HS-27A (cell line): ENCODE measurements at regions not wholly inside any gene's neighbourhood (a gene's known extent, or its start where the extent isn't known, plus 50 kb on each side); places are given as distances from the start of the nearest gene placed in this dataset.
"Not testable (repeated sequence)": the region's sequence is repeated elsewhere in the genome, so short reads cannot be mapped to it uniquely, and the experiment has no call there.

ENCODE experiments used
- DNase-seq: peaks from one replicate; pipeline ENCODE4 v3.0.0-alpha.2; 2012; ENCODE audit warnings: low read depth, missing footprints

- no peak for DNase-seq
These were observed 352.5 kb downstream of the KCNJ2 start for GRCh38 chr17:70521821-70522256.

DNA sequence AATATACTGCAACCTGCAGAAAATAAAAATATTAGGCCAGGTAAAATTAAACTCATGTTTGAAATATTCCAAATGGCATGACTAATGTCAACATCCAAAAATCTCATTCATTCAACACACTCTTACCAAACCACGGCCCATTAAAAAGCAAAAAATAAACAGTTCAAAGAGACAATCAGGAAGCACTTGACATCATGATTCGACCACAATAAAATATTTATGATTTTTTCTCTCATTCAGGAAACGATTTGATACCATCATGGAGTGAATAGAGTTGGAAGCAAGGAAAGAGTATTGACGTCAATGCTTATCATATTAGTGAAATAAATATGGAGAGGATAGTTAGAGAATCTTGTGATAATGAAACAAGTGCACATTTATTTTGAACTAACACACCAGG lies 354.1 kb downstream of the KCNJ2 start:
- DNase-seq: no peak

DNA sequence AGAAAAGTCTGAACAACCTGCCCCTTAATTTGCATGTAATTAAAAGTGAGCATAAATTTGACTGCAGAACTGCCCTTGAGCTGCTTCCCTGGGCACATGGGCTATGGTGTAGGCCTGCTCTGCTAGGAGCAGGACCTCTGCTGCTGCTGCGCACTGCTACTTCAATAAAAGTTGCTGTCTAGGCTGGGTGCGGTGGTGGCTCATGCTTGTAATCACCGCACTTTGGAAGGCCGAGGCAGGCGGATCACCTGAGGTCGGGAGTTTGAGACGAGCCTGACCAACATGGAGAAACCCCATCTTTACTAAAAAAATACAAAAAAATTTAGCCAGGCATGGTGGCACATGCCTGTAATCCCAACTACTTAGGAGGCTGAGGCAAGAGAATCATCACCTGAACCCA lies 355.7 kb downstream of the KCNJ2 start:
- DNase-seq: not testable (repeated sequence)

- no peak for DNase-seq
These were observed 356.6 kb downstream of the KCNJ2 start for GRCh38 chr17:70525961-70526360.

DNA sequence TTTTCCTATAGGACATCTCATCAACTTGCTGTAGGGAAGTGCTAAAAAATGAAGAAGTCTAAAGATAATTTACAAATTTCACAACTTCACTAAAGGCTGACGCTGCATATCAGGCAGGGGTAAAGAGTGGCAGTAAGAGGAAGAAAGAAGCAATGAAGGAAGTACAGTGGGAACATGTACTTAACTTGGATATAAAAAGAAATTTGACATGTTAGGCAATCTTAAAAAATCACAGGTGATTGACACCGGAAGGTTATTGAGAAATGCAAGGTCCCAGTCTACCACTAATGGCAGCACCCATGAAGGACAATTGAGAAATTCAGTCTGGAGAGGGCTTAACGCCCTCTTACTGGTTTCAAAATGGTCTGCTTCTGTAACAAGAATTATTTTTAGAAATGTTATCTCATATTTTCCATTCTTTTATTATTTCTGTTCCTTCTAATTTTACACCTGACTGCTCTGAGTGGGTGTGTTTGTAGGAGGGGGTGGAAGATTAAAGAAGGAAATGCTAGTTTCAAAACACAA lies 358.1 kb downstream of the KCNJ2 start:
- no peak for DNase-seq

DNA sequence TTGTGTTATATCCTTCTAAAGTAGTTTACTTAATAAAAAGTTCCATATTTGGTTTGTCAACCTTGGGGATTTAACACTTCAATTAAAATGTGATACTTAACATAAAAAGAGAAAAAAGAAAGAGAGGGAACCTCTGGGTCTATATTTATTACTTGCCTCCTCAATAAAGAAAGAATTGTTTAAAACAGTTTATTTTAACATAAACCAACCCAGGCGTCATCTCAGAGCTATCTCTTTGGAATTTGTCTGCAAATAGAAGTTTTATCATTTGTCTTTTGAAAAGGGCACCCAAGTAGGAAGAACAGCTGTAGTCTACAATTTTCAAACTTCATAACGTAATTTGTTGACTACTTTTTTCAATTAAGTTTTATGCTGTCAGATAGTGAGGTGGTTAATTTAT lies 364.1 kb downstream of the KCNJ2 start:
- DNase-seq: no peak

GRCh38 chr17:70535986-70536385 lies 366.7 kb downstream of the KCNJ2 start:
- DNase-seq: no peak

DNA sequence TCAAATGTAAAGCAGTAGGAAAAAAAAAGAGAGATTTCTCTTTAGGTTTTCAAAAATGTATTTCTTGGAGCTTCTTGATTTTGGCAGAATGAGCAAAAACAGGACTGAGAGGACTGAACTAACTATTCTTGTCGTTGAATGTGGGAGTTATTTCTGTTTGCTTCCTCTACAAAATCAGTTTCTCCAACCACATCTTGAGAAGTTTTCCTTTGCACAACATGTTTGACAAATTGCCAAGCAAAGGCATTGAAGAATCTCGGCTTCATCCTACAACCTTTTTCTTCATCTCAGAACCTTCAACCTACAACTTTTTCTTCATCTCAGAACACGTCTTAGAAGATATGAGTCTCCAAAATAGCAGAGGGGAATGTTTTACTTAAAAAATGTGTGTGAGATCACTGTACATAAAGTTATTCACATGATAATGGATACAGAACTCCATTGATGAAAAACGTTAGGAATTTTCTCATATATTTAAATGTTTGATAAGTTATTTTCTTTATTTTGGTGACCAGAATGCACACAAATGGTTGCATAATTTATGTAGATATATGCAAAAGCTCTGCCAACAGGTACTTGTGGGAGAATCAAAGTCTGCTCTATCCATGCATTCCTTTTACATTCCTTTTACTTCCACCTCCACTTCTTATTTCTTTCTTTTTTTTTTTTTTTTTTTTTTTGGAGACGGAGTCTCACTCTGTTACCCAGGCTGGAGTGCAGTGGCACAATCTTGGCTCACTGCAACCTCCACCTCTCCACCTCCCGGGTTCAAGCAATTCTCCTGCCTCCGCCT lies 370.0 kb downstream of the KCNJ2 start:
- no peak for DNase-seq

- no peak for DNase-seq
These were observed 373.5 kb downstream of the KCNJ2 start for GRCh38 chr17:70542876-70543275.

GRCh38 chr17:70544317-70544716 lies 375.0 kb downstream of the KCNJ2 start:
- no peak for DNase-seq

- DNase-seq: peak; percentile 3
These were observed 383.1 kb downstream of the KCNJ2 start for GRCh38 chr17:70552230-70552981.

DNA sequence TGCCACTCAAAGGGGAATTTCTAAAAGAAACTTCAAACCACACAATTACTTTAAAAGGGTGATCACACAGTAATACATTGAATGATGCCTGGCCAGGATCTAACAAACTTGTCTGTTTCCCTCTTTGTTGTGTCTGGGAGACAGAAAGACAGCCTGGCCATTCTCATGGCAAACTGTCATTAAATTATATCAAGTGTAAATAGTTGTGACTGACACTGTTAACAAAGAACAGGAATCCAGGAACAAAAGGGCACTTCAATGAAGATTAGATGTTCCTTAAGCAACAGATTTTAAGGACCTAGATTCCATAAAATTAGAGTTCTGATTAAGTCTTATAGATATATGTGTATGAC lies 383.6 kb downstream of the KCNJ2 start:
- no peak for DNase-seq

- no peak for DNase-seq
These were observed 386.4 kb downstream of the KCNJ2 start for GRCh38 chr17:70555723-70556122.

GRCh38 chr17:70558821-70559220 lies 389.5 kb downstream of the KCNJ2 start:
- DNase-seq: no peak

DNA sequence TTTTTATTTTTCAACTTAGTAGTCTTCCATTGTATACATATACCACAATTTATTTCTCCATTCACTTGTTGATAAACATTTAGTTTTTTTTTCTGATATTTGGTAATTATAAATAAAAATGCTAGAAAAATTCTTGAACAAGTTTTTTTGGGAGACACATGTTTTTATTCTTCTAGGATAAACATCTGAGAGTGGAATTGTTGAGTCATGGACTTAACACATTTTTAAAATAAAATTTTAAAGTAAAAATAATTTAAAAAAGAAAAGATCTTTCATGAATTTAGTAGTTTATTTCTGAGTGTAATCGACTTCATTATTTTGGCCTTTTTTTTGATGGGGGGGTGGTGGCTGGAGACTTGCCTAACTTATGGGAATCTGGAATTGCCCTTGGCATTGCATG lies 391.1 kb downstream of the KCNJ2 start:
- DNase-seq: no peak

GRCh38 chr17:70562137-70562536 lies 392.8 kb downstream of the KCNJ2 start:
- no peak for DNase-seq

DNA sequence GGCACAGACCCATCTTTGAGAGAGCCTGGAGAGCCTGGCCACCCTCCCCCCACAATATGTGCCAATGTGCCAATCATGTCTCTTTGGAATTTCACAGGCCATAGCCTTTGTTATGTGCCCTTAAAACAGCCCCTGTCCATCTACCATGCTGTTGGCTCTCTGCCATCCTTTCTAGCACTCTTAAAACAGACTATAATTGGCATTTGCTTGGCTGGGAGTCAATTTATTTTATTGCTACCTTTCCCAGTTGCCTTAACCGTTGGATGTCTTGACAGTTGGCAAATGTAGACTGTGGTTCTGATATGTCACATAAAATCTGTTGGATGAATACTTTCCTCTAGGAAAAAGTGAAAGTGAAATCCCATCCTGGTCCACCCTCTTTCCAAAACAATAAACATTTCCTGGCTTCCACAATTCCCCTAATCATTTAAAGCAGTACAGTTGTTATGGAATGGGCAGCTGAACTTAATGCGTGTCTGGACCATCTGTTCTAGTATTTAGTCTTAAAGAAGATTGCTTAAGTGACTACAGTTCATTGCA lies 394.0 kb downstream of the KCNJ2 start:
- DNase-seq: no peak

DNA sequence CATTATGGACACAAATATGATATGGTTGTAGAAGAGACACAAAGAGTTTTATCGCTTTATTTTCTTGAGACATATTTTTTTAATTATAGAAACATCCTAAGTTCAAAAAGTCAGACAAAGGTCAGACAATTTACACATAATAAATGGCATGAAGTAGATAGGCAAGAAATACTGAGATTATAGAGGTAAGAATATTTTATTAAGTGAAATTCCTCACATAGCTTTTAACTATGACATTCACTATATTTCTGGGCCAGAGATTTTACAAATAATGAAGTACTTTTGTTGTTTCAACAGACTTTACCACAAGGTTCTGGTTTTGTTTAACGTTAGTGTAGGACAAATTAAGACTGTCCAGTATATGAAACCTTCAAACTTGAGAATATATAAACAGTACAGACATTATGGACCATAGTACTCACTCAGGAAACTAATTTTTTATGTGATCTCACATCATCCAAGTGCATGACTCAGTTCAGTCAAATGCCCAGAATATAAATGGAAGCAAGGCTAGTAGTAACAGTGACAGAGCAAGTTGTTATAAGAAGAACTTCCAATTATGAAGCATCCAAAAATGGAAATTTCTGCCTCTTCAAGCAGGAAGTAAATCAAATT lies 394.8 kb downstream of the KCNJ2 start:
- no peak for DNase-seq

DNA sequence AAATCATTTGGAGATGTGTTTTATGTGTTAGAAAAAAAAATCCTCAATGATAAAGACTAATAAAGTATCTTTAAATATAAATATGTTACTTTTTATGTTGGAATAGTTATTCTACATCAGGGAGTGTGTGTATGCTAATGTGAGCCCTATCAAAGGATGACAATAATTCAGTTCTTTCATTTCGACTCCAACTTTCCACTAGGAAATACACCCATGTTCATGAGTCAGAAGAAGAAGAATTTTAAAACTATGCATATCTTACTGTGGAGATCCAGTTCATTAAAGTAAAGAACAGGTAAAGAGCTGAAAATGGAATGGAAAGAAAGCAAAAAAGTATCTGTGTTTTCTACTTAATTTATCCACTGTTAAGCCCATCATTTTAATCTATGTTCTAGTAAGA lies 399.8 kb downstream of the KCNJ2 start:
- DNase-seq: no peak

GRCh38 chr17:70577456-70577855 lies 408.1 kb downstream of the KCNJ2 start:
- DNase-seq: no peak

DNA sequence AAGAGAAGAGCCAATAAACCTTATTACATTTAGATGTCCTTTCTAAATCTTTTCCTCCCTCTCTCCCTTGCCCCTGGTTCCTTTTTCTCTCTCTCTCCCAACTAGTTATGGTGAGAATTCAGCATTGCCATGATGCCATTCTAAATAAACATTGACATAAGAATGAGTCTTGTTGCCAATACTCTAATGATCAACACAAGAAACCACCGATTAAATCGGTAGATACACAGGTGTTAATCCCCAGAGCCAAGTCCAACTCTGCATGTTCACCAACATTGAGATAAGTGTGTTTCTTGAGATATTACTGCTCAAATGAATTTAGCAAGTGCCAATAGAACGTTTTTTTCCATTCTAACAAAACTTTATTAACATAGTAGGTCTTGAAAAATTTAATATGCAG lies 412.1 kb downstream of the KCNJ2 start:
- no peak for DNase-seq

- DNase-seq: no peak
These were observed 413.4 kb downstream of the KCNJ2 start for GRCh38 chr17:70582777-70583176.

GRCh38 chr17:70584255-70584654 lies 414.9 kb downstream of the KCNJ2 start:
- DNase-seq: no peak
